H9 (cell line): ENCODE measurements at regions not wholly inside any gene's neighbourhood (a gene's known extent, or its start where the extent isn't known, plus 50 kb on each side); places are given as distances from the start of the nearest gene placed in this dataset.

Experiments
- DNase-seq: peaks from one replicate; pipeline ENCODE4 v3.0.0-alpha.2; 2017
- H2AFZ ChIP-seq: one replicate; pipeline ENCODE4 v1.6.1; 2013; ENCODE audit warnings: mild to moderate bottlenecking, low read length, control low read depth, moderate library complexity
- H2AK5ac ChIP-seq: 2 replicates; pipeline ENCODE4 v1.6.1; 2013; ENCODE audit warnings: low read length, control low read depth, mixed read lengths; ENCODE audit not compliant: insufficient read length
- H2BK120ac ChIP-seq: one replicate; pipeline ENCODE4 v1.6.1; 2013; ENCODE audit warnings: low read depth, mild to moderate bottlenecking, low read length, control low read depth, inconsistent platforms; ENCODE audit not compliant: poor library complexity, severe bottlenecking
- H2BK12ac ChIP-seq: 2 replicates; pipeline ENCODE4 v1.6.1; 2013; ENCODE audit warnings: low read length, control low read depth, mixed read lengths, low read depth; ENCODE audit not compliant: insufficient read length
- H2BK15ac ChIP-seq: 2 replicates; pipeline ENCODE4 v1.6.1; 2013; ENCODE audit warnings: low read depth, low read length, control low read depth
- H2BK20ac ChIP-seq: one replicate; pipeline ENCODE4 v1.6.1; 2013; ENCODE audit warnings: low read depth, mild to moderate bottlenecking, low read length, control low read depth, inconsistent platforms; ENCODE audit not compliant: poor library complexity, severe bottlenecking
- H2BK5ac ChIP-seq: 2 replicates; pipeline ENCODE4 v1.6.1; 2013; ENCODE audit warnings: low read length, control low read depth, mixed read lengths; ENCODE audit not compliant: insufficient read length
- H3K14ac ChIP-seq: 2 replicates; pipeline ENCODE4 v1.6.1; 2013; ENCODE audit warnings: low read length, control low read depth; ENCODE audit not compliant: insufficient read depth
- H3K18ac ChIP-seq: 2 replicates; pipeline ENCODE4 v1.6.1; 2013; ENCODE audit warnings: low read depth, mild to moderate bottlenecking, mixed read lengths, low read length, control low read depth; ENCODE audit not compliant: insufficient read length
- H3K23ac ChIP-seq: 2 replicates; pipeline ENCODE4 v1.6.1; 2013; ENCODE audit warnings: low read length, control low read depth, mixed read lengths, low read depth; ENCODE audit not compliant: insufficient read length
- H3K23me2 ChIP-seq: 2 replicates; pipeline ENCODE4 v1.6.1; 2013; ENCODE audit warnings: low read depth, mild to moderate bottlenecking, mixed read lengths, low read length, control low read depth; ENCODE audit not compliant: insufficient read length, poor library complexity, severe bottlenecking
- H3K27ac ChIP-seq: 2 replicates; pipeline ENCODE4 v1.5.1; 2013; ENCODE audit warnings: low read length, control low read depth, mixed read lengths, low read depth; ENCODE audit not compliant: insufficient read length
- H3K27me3 ChIP-seq: 2 replicates; pipeline ENCODE4 v1.6.1; 2013; ENCODE audit warnings: low read length, control low read depth, inconsistent platforms; ENCODE audit not compliant: insufficient read depth
- H3K4ac ChIP-seq: 2 replicates; pipeline ENCODE4 v1.6.1; 2013; ENCODE audit warnings: low read depth, mild to moderate bottlenecking, control low read depth, inconsistent platforms, low read length, moderate library complexity
- H3K4me1 ChIP-seq: 2 replicates; pipeline ENCODE4 v1.6.1; 2013; ENCODE audit warnings: low read length, control low read depth, inconsistent platforms; ENCODE audit not compliant: insufficient read depth
- H3K4me2 ChIP-seq: 2 replicates; pipeline ENCODE4 v1.6.1; 2013; ENCODE audit warnings: low read length, control low read depth, mixed read lengths; ENCODE audit not compliant: insufficient read length, insufficient read depth
- H3K56ac ChIP-seq: 2 replicates; pipeline ENCODE4 v1.6.1; 2013; ENCODE audit warnings: low read depth, mild to moderate bottlenecking, mixed read lengths, low read length, control low read depth; ENCODE audit not compliant: insufficient read length
- H3K79me1 ChIP-seq: 2 replicates; pipeline ENCODE4 v1.6.1; 2013; ENCODE audit warnings: low read depth, mild to moderate bottlenecking, moderate library complexity, low read length, control low read depth, inconsistent platforms; ENCODE audit not compliant: insufficient read depth, poor library complexity, severe bottlenecking
- H3K79me2 ChIP-seq: 2 replicates; pipeline ENCODE4 v1.6.1; 2013; ENCODE audit warnings: low read length, control low read depth, inconsistent platforms; ENCODE audit not compliant: insufficient read depth
- H3K9ac ChIP-seq: 2 replicates; pipeline ENCODE4 v1.6.1; 2013; ENCODE audit warnings: low read length, control low read depth, mixed read lengths; ENCODE audit not compliant: insufficient read length; ENCODE audit errors: extremely low read depth
- H3K9me3 ChIP-seq: one replicate; pipeline ENCODE4 v1.6.1; 2013; ENCODE audit warnings: low read depth, low read length, inconsistent platforms; ENCODE audit not compliant: control insufficient read depth
- H3T11ph ChIP-seq: one replicate; pipeline ENCODE4 v1.6.1; 2013; ENCODE audit warnings: mild to moderate bottlenecking, low read length, control low read depth, inconsistent platforms
- H4K20me1 ChIP-seq: one replicate; pipeline ENCODE4 v1.6.1; 2013; ENCODE audit not compliant: control insufficient read depth, insufficient read length, insufficient read depth
- H4K5ac ChIP-seq: 2 replicates; pipeline ENCODE4 v1.6.1; 2013; ENCODE audit warnings: low read depth, mild to moderate bottlenecking, mixed read lengths, low read length, control low read depth; ENCODE audit not compliant: insufficient read length
- H4K8ac ChIP-seq: replicated peaks from 2 replicates; pipeline ENCODE4 v1.6.1; 2013; ENCODE audit warnings: low read length, control low read depth, mixed read lengths, low read depth; ENCODE audit not compliant: insufficient read length
- H4K91ac ChIP-seq: 2 replicates; pipeline ENCODE4 v1.6.1; 2013; ENCODE audit warnings: low read depth, mild to moderate bottlenecking, moderate library complexity, mixed read lengths, low read length, control low read depth; ENCODE audit not compliant: insufficient read length
- H3K27ac Mint-ChIP-seq, 3 experiments: 2 replicates in 2 of 3; 3 replicates in 1 of 3; pipeline ENCODE4 v1.8.0; 2020 to 2021; ENCODE audit warnings: mixed read lengths in 3 of 3, mild to moderate bottlenecking in 1 of 3, moderate library complexity in 1 of 3
- H3K27me3 Mint-ChIP-seq: 2 replicates; pipeline ENCODE4 v1.8.0; 2021; ENCODE audit warnings: low read depth, mild to moderate bottlenecking, moderate library complexity, mixed read lengths
- H3K36me3 Mint-ChIP-seq, 3 experiments: 2 replicates in 2 of 3; 3 replicates in 1 of 3; pipeline ENCODE4 v1.8.0; 2020 to 2021; ENCODE audit warnings: low read depth in 3 of 3, mixed read lengths in 3 of 3; ENCODE audit not compliant: insufficient read depth in 1 of 3
- H3K4me1 Mint-ChIP-seq, 2 experiments: 2 replicates each; pipeline ENCODE4 v1.8.0; 2020; ENCODE audit warnings: mixed read lengths in 2 of 2
- H3K4me3 Mint-ChIP-seq, 2 experiments: 2 replicates in 1 of 2; 3 replicates in 1 of 2; pipeline ENCODE4 v1.8.0; 2020 to 2021; ENCODE audit warnings: mild to moderate bottlenecking in 2 of 2, mixed read lengths in 2 of 2, moderate library complexity in 1 of 2
- H3K9me3 Mint-ChIP-seq, 2 experiments: 2 replicates in 1 of 2; 3 replicates in 1 of 2; pipeline ENCODE4 v1.8.0; 2020; ENCODE audit warnings: mild to moderate bottlenecking in 2 of 2, mixed read lengths in 2 of 2, moderate library complexity in 1 of 2
- WGBS: extraction: QIAGEN DNeasy Blood & Tissue Kit; methylation state at CpG from one replicate; pipeline ENCODE4 v1.1.7; 2013; ENCODE audit warnings: missing lambda C conversion rate, low lambda C conversion rate, mixed read lengths; ENCODE audit not compliant: insufficient read length; ENCODE audit errors: extremely low coverage; 5-methylcytosine and 5-hydroxymethylcytosine counted together
- TF ChIP-seq, protein P1 (sequence below): fragments of 200-600 bp; sonication (generic); conservative IDR thresholded peaks from 3 replicates; pipeline ENCODE4 v1.8.0; 2021; ENCODE audit warnings: antibody characterized with exemption, mild to moderate bottlenecking

DNA sequence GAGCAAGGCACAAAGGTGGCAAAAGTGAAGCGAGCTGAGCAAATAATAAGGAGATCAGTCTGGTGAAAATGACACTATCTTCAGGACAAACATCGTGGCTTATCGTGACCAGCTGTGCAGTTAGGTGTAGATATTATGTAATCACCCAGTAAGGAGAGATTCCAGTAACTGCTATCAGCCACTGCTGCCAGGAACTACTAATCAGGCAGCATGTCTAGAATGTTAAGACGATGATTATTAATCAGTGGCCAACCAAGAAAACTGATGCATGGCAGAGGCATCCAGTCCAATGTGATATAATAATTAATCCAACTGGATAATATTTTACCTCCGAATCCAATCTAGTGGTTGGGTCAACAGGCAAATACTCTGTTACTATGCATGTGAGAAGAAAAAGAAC, 252.7 kb upstream of the ZPLD1 start:
- Histone ChIP-seq H2BK20ac (no peak overlapping the region), H4K20me1 (no peaks in the 10 kb centered on the region), H3K79me2 (no peaks in the 10 kb centered on the region), H2AK5ac (no peak overlapping the region), H2AFZ (no peak overlapping the region), H4K8ac (no peak overlapping the region), H3K4me1 (peaks cover 3% of the 10 kb centered on the region), H3K23ac (no peak overlapping the region), H3K79me1 (no peaks in the 10 kb centered on the region), H3K18ac (no peak overlapping the region), H3K9me3 (no peaks in the 10 kb centered on the region), H3K23me2 (no peaks in the 10 kb centered on the region), H4K91ac (no peak overlapping the region), H3K27me3 (no peaks in the 10 kb centered on the region), H3K9ac (no peak overlapping the region), H2BK120ac (no peak overlapping the region), H2BK5ac (no peak overlapping the region), H3T11ph (no peak overlapping the region), H3K4ac (no peak overlapping the region), H3K4me2 (no peak overlapping the region), H3K27ac (no peak overlapping the region), H4K5ac (no peak overlapping the region), H2BK15ac (no peak overlapping the region), H2BK12ac (no peak overlapping the region), H3K56ac (no peak overlapping the region), H3K14ac (no peak overlapping the region)
- TF ChIP-seq, protein P1, sequence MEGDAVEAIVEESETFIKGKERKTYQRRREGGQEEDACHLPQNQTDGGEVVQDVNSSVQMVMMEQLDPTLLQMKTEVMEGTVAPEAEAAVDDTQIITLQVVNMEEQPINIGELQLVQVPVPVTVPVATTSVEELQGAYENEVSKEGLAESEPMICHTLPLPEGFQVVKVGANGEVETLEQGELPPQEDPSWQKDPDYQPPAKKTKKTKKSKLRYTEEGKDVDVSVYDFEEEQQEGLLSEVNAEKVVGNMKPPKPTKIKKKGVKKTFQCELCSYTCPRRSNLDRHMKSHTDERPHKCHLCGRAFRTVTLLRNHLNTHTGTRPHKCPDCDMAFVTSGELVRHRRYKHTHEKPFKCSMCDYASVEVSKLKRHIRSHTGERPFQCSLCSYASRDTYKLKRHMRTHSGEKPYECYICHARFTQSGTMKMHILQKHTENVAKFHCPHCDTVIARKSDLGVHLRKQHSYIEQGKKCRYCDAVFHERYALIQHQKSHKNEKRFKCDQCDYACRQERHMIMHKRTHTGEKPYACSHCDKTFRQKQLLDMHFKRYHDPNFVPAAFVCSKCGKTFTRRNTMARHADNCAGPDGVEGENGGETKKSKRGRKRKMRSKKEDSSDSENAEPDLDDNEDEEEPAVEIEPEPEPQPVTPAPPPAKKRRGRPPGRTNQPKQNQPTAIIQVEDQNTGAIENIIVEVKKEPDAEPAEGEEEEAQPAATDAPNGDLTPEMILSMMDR, result no peak
- WGBS, result no CpG with 5 or more reads among the region's 5 CpGs
- no peaks in the 10 kb centered on the region for H3K36me3 Mint-ChIP-seq
- no peak overlapping the region; a peak in 1 of 7 replicates for H3K27ac Mint-ChIP-seq
- no peaks in the 10 kb centered on the region for H3K27me3 Mint-ChIP-seq
- peaks cover 0 to 2% of the 10 kb centered on the region in 2 experiments; a peak in 1 of 5 replicates for H3K9me3 Mint-ChIP-seq
- DNase-seq, result no peak
- no peak overlapping the region for H3K4me3 Mint-ChIP-seq
- H3K4me1 Mint-ChIP-seq, result peaks cover 14 to 20% of the 10 kb centered on the region in 2 experiments
